GM12872 (cell line): ENCODE measurements at regions not wholly inside any gene's neighbourhood (a gene's known extent, or its start where the extent isn't known, plus 50 kb on each side); places are given as distances from the start of the nearest gene placed in this dataset.

Source experiments
- CTCF ChIP-seq: IDR thresholded peaks from 3 replicates; pipeline ENCODE4 v1.5.1; 2011; ENCODE audit warnings: low read depth, mild to moderate bottlenecking, low read length, moderate library complexity; ENCODE audit not compliant: insufficient read depth

GRCh38 chr2:16546128-16546754, 119.4 kb downstream of the CYRIA start:
- TF ChIP-seq CTCF: no peak

GRCh38 chr2:16538707-16539106, 126.9 kb downstream of the CYRIA start:
- TF ChIP-seq CTCF: no peak

GRCh38 chr2:16537347-16537746, 128.3 kb downstream of the CYRIA start:
- TF ChIP-seq CTCF: no peak

- no peak for TF ChIP-seq CTCF
These were observed 139.4 kb downstream of the CYRIA start for GRCh38 chr2:16526193-16526592.

- peak; percentile 62; the same call in 2 of the 3 replicates for TF ChIP-seq CTCF
These were observed 140.3 kb downstream of the CYRIA start for GRCh38 chr2:16525265-16525887.

GRCh38 chr2:16523711-16524110, 141.9 kb downstream of the CYRIA start:
- TF ChIP-seq CTCF: no peak

GRCh38 chr2:16522031-16522831, 143.4 kb downstream of the CYRIA start:
- TF ChIP-seq CTCF: no peak
